Spleen (tissue), 11 donors: ENCODE measurements at regions not wholly inside any gene's neighbourhood (a gene's known extent, or its start where the extent isn't known, plus 50 kb on each side); places are given as distances from the start of the nearest gene placed in this dataset.

Experiments used
- DNase-seq: peaks from one replicate; pipeline ENCODE4 v3.0.0-alpha.2; 2020
- H3K27ac ChIP-seq, 8 donors: fragments of 200-600 bp; sonication (generic) in 7 of 8; 1 replicate in 4 of 8; 2 replicates in 4 of 8; pipeline versions ENCODE4 v1.5.0 to v1.8.0; 2016 to 2021; ENCODE audit warnings: inconsistent platforms in 4 of 8, mild to moderate bottlenecking in 4 of 8, moderate library complexity in 1 of 8
- H3K27me3 ChIP-seq, 7 donors: fragments of 200-600 bp; sonication (generic) in 6 of 7; replicated peaks in 1 of 7; 1 replicate in 4 of 7; 2 replicates in 3 of 7; pipeline versions ENCODE4 v1.5.0 to v1.8.0; 2016 to 2021; ENCODE audit warnings: inconsistent platforms in 3 of 7, mild to moderate bottlenecking in 1 of 7
- H3K36me3 ChIP-seq, 6 donors: fragments of 200-600 bp; sonication (generic) in 5 of 6; 1 replicate in 4 of 6; 2 replicates in 2 of 6; pipeline versions ENCODE4 v1.5.0 to v1.8.0; 2016 to 2021; ENCODE audit warnings: inconsistent platforms in 2 of 6
- H3K4me1 ChIP-seq, 6 donors: fragments of 200-600 bp; sonication (generic) in 5 of 6; 1 replicate in 3 of 6; 2 replicates in 3 of 6; pipeline versions ENCODE4 v1.5.0 to v1.8.0; 2016 to 2021; ENCODE audit warnings: inconsistent platforms in 3 of 6
- H3K4me3 ChIP-seq, 8 donors: fragments of 200-600 bp; sonication (generic) in 7 of 8; 1 replicate in 4 of 8; 2 replicates in 4 of 8; pipeline versions ENCODE4 v1.5.0 to v1.8.0; 2016 to 2021; ENCODE audit warnings: inconsistent platforms in 4 of 8, mild to moderate bottlenecking in 4 of 8, moderate library complexity in 2 of 8
- H3K9me3 ChIP-seq, 8 donors: fragments of 200-600 bp; sonication (generic) in 7 of 8; 1 replicate in 4 of 8; 2 replicates in 4 of 8; pipeline versions ENCODE4 v1.5.0 to v1.8.0; 2016 to 2021; ENCODE audit warnings: inconsistent platforms in 4 of 8
- CTCF ChIP-seq, 11 experiments: fragments of 200-600 bp in 7 of 11; fragments of 450-650 bp in 4 of 11; sonication (generic) in 4 of 11; IDR thresholded peaks in 8 of 11; conservative IDR thresholded peaks in 3 of 11; 1 replicate in 7 of 11; 2 replicates in 4 of 11; pipeline versions ENCODE4 v1.4.0 to v1.8.0; 2016 to 2021; ENCODE audit warnings: antibody characterized with exemption in 11 of 11, inconsistent platforms in 4 of 11, mild to moderate bottlenecking in 1 of 11
- POLR2A ChIP-seq, 3 donors: fragments of 450-650 bp; IDR thresholded peaks; one replicate each; pipeline ENCODE4 v1.5.1; 2017; ENCODE audit warnings: antibody characterized with exemption in 3 of 3, mild to moderate bottlenecking in 1 of 3
- POLR2AphosphoS5 ChIP-seq, 3 donors: sonication (generic); formaldehyde crosslinking; IDR thresholded peaks; one replicate each; pipeline ENCODE4 v1.5.1; 2017; ENCODE audit warnings: antibody characterized with exemption in 3 of 3
- WGBS, 5 donors: extraction: QIAGEN DNeasy Blood & Tissue Kit in 3 of 5; methylation state at CpG; one replicate each; pipeline versions ENCODE4 v1.1.5 to v1.1.7; 2013 to 2018; 5-methylcytosine and 5-hydroxymethylcytosine counted together
- intact Hi-C: fragments of 100-400 bp; cut with DNase I; formaldehyde crosslinking; loops from one replicate; pipeline ENCODE4 v1.15.0; 2023; ENCODE audit warnings: low total_unique reads
- donor health status: healthy with polysubstance abuse.
- donor health status: DM: no; HTN: no; CAD: no; lungs with moderate emphysema.
- donor health status: DM: no; HTN: no; CAD: no.
- donor health status: Bipolar disorder and iron deficiency.
- donor health status: healthy.
- donor health status: DM: no; HTN: no; CAD: no.
- donor health status: DM: yes; HTN: yes; CAD: no.

GRCh38 chr9:19517202-19517942 lies 108.6 kb downstream of the ACER2 start:
- no peaks in the 10 kb centered on the region for H3K36me3 ChIP-seq
- intact Hi-C loops = no loop called here
- no peak for DNase-seq
- peaks cover 0 to 5% (median 0%) of the 10 kb centered on the region in 7 donors for H3K27me3 ChIP-seq
- TF ChIP-seq POLR2A (IDR thresholded peaks at IDR 0.05) (no peak), CTCF (IDR thresholded peaks at IDR 0.05 in 8 of 11, conservative IDR thresholded peaks at IDR 0.05 in 3 of 11) (no peak), POLR2AphosphoS5 (IDR thresholded peaks at IDR 0.05) (no peak)
- 82 to 94% (median 88%) methylated on average over 3 of the region's 3 CpGs for WGBS, 5 donors
- no peaks in the 10 kb centered on the region for H3K9me3 ChIP-seq
- no peaks in the 10 kb centered on the region for H3K4me1 ChIP-seq
- H3K4me3 ChIP-seq = no peak overlapping the region
- no peak overlapping the region for H3K27ac ChIP-seq

GRCh38 chr9:19516348-19516747 lies 107.5 kb downstream of the ACER2 start:
- no peaks in the 10 kb centered on the region for H3K36me3 ChIP-seq
- no peak overlapping the region for H3K4me3 ChIP-seq
- intact Hi-C loops = no loop called here
- no peaks in the 10 kb centered on the region for H3K4me1 ChIP-seq
- peaks cover 0 to 5% (median 0%) of the 10 kb centered on the region in 7 donors for H3K27me3 ChIP-seq
- no peak for TF ChIP-seq POLR2A (IDR thresholded peaks at IDR 0.05)
- no peak for TF ChIP-seq CTCF (IDR thresholded peaks at IDR 0.05 in 8 of 11, conservative IDR thresholded peaks at IDR 0.05 in 3 of 11)
- TF ChIP-seq POLR2AphosphoS5 (IDR thresholded peaks at IDR 0.05) = no peak
- 51 to 71% (median 64%) methylated on average over 4 of the region's 4 CpGs for WGBS, 5 donors
- no peak overlapping the region for H3K27ac ChIP-seq
- DNase-seq = no peak
- H3K9me3 ChIP-seq = no peaks in the 10 kb centered on the region

GRCh38 chr9:19513671-19514275 lies 105.0 kb downstream of the ACER2 start:
- TF ChIP-seq POLR2AphosphoS5 (IDR thresholded peaks at IDR 0.05) (no peak), POLR2A (IDR thresholded peaks at IDR 0.05) (no peak), CTCF (IDR thresholded peaks at IDR 0.05 in 8 of 11, conservative IDR thresholded peaks at IDR 0.05 in 3 of 11) (no peak)
- Histone ChIP-seq H3K4me3 (no peak overlapping the region), H3K27me3 (peaks cover 0 to 5% (median 0%) of the 10 kb centered on the region in 7 donors), H3K27ac (no peak overlapping the region), H3K36me3 (no peaks in the 10 kb centered on the region), H3K4me1 (no peaks in the 10 kb centered on the region), H3K9me3 (no peaks in the 10 kb centered on the region)
- intact Hi-C loops = no loop called here
- 60 to 72% (median 68%) methylated on average over 7 of the region's 7 CpGs for WGBS, 5 donors
- DNase-seq = no peak

GRCh38 chr9:19512103-19512832 lies 103.5 kb downstream of the ACER2 start:
- H3K9me3 ChIP-seq = no peaks in the 10 kb centered on the region
- H3K36me3 ChIP-seq = no peaks in the 10 kb centered on the region
- no peak overlapping the region for H3K27ac ChIP-seq
- no peak overlapping the region for H3K4me3 ChIP-seq
- DNase-seq = no peak
- TF ChIP-seq CTCF (IDR thresholded peaks at IDR 0.05 in 8 of 11, conservative IDR thresholded peaks at IDR 0.05 in 3 of 11) (no peak), POLR2AphosphoS5 (IDR thresholded peaks at IDR 0.05) (no peak), POLR2A (IDR thresholded peaks at IDR 0.05) (no peak)
- intact Hi-C loops = no loop called here
- no peaks in the 10 kb centered on the region for H3K4me1 ChIP-seq
- 74 to 81% (median 76%) methylated on average over 7 of the region's 7 CpGs for WGBS, 5 donors
- peaks cover 0 to 5% (median 0%) of the 10 kb centered on the region in 7 donors for H3K27me3 ChIP-seq
